HFFc6 (cell line): ENCODE measurements at regions not wholly inside any gene's neighbourhood (a gene's known extent, or its start where the extent isn't known, plus 50 kb on each side); places are given as distances from the start of the nearest gene placed in this dataset.
A peak's percentile ranks its signal among the peaks of the same experiment; 100 is the strongest.

Experiments used
- DNase-seq: peaks from one replicate; pipeline ENCODE4 v3.0.0-alpha.2; 2018
- H3K27ac Mint-ChIP-seq: 2 replicates; pipeline ENCODE4 v1.8.0; 2020; ENCODE audit warnings: mild to moderate bottlenecking, mixed read lengths
- H3K27me3 Mint-ChIP-seq: 2 replicates; pipeline ENCODE4 v1.8.0; 2021; ENCODE audit warnings: mild to moderate bottlenecking, moderate library complexity, mixed read lengths; ENCODE audit not compliant: insufficient read depth
- H3K36me3 Mint-ChIP-seq: 2 replicates; pipeline ENCODE4 v1.8.0; 2021; ENCODE audit warnings: low read depth, mixed read lengths
- H3K4me1 Mint-ChIP-seq: 2 replicates; pipeline ENCODE4 v1.8.0; 2020; ENCODE audit warnings: low read depth, mixed read lengths
- H3K4me3 Mint-ChIP-seq: 2 replicates; pipeline ENCODE4 v1.8.0; 2020; ENCODE audit warnings: mild to moderate bottlenecking, moderate library complexity, mixed read lengths
- H3K9me3 Mint-ChIP-seq: 2 replicates; pipeline ENCODE4 v1.8.0; 2020; ENCODE audit warnings: mild to moderate bottlenecking, mixed read lengths
- CTCF ChIP-seq: fragments of 200-600 bp; sonication (generic); IDR thresholded peaks from 2 replicates; pipeline ENCODE4 v1.5.0; 2021; ENCODE audit warnings: antibody characterized with exemption, mild to moderate bottlenecking

- Mint-ChIP-seq H3K9me3 (peaks cover 7% of the 10 kb centered on the region; the same call in 1 of the 2 replicates), H3K4me3 (no peak overlapping the region), H3K4me1 (no peaks in the 10 kb centered on the region), H3K27ac (no peak overlapping the region), H3K36me3 (0 out of 2 replicates have a peak, but pooled peaks cover 4% of the 10 kb centered on the region), H3K27me3 (no peaks in the 10 kb centered on the region)
- TF ChIP-seq CTCF: no peak
- no peak for DNase-seq
Measured at GRCh38 chr4:134145369-134145768, 56.2 kb downstream of the PABPC4L start.

- Mint-ChIP-seq H3K27ac (no peak overlapping the region), H3K4me1 (no peaks in the 10 kb centered on the region), H3K9me3 (peaks cover 7% of the 10 kb centered on the region; the same call in 1 of the 2 replicates), H3K4me3 (no peak overlapping the region), H3K27me3 (no peaks in the 10 kb centered on the region), H3K36me3 (0 out of 2 replicates have a peak, but pooled peaks cover 4% of the 10 kb centered on the region)
- no peak for DNase-seq
- TF ChIP-seq CTCF: no peak
Measured at GRCh38 chr4:134144337-134144736, 57.3 kb downstream of the PABPC4L start.

GRCh38 chr4:134141728-134142127 is 59.9 kb downstream of the PABPC4L start:
- H3K36me3 Mint-ChIP-seq: 0 out of 2 replicates have a peak, but pooled peaks cover 4% of the 10 kb centered on the region
- peaks cover 5% of the 10 kb centered on the region; the same call in 1 of the 2 replicates for H3K9me3 Mint-ChIP-seq
- H3K27ac Mint-ChIP-seq: no peak overlapping the region
- no peak for DNase-seq
- no peaks in the 10 kb centered on the region for H3K27me3 Mint-ChIP-seq
- TF ChIP-seq CTCF: no peak
- no peaks in the 10 kb centered on the region for H3K4me1 Mint-ChIP-seq
- no peak overlapping the region for H3K4me3 Mint-ChIP-seq

GRCh38 chr4:134139188-134139587 is 62.4 kb downstream of the PABPC4L start:
- H3K27ac Mint-ChIP-seq: no peak overlapping the region
- H3K4me3 Mint-ChIP-seq: no peak overlapping the region
- H3K27me3 Mint-ChIP-seq: no peaks in the 10 kb centered on the region
- no peaks in the 10 kb centered on the region for H3K9me3 Mint-ChIP-seq
- no peaks in the 10 kb centered on the region for H3K36me3 Mint-ChIP-seq
- TF ChIP-seq CTCF: no peak
- H3K4me1 Mint-ChIP-seq: no peaks in the 10 kb centered on the region
- DNase-seq: no peak

- Mint-ChIP-seq H3K27ac (no peak overlapping the region), H3K4me1 (no peaks in the 10 kb centered on the region), H3K27me3 (no peaks in the 10 kb centered on the region), H3K9me3 (peaks cover 11% of the 10 kb centered on the region), H3K4me3 (no peak overlapping the region), H3K36me3 (peaks cover 9% of the 10 kb centered on the region; the same call in 1 of the 2 replicates)
- TF ChIP-seq CTCF: peak; percentile 25
- no peak for DNase-seq
Measured at GRCh38 chr4:134132086-134132783, 69.4 kb downstream of the PABPC4L start.
